Activated naive CD8-positive, alpha-beta T cell treated with anti-CD3 and anti-CD28 coated beads, Interleukin-2, amount 50 U/mL, for 24 hours (primary cell): ENCODE measurements at regions not wholly inside any gene's neighbourhood (a gene's known extent, or its start where the extent isn't known, plus 50 kb on each side); places are given as distances from the start of the nearest gene placed in this dataset.

Experiments
- ATAC-seq: fragments of 150-1000 bp; cut with Tn5 transposase; one replicate; pipeline ENCODE4 v1.10.0; 2021
- DNase-seq: peaks from one replicate; pipeline ENCODE4 v3.0.0; 2021
- H3K27ac Mint-ChIP-seq: one replicate; pipeline ENCODE4 v1.8.0; 2021; ENCODE audit warnings: mild to moderate bottlenecking, mixed read lengths
- H3K27me3 Mint-ChIP-seq: one replicate; pipeline ENCODE4 v1.8.0; 2021; ENCODE audit warnings: mixed read lengths
- H3K36me3 Mint-ChIP-seq: one replicate; pipeline ENCODE4 v1.8.0; 2021; ENCODE audit warnings: low read depth, mixed read lengths
- H3K4me1 Mint-ChIP-seq: one replicate; pipeline ENCODE4 v1.8.0; 2021; ENCODE audit warnings: mixed read lengths
- H3K4me3 Mint-ChIP-seq: one replicate; pipeline ENCODE4 v1.8.0; 2021; ENCODE audit warnings: mild to moderate bottlenecking, moderate library complexity, mixed read lengths
- H3K9me3 Mint-ChIP-seq: one replicate; pipeline ENCODE4 v1.8.0; 2021; ENCODE audit warnings: mixed read lengths

DNA sequence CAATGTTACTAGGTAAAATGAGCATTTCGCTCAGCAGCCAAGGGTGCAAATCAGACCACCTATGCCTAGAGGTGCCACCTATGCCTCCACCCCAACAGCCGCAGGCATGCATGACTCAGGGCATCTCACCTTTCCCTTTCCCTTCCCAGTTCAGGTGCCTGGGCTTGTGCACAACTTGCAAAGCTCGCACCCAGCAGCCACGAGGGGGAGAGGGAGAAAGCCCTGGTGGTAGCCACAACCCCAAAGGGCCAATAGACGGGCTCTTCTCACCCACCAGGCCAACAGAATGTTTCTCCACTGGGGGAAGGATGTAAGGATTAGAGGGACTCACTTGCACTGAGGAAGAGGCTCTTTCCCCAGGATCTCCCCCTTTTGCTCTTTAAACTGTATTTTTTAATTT is 462.3 kb upstream of the PCDH15 start:
- H3K36me3 Mint-ChIP-seq, result no peaks in the 10 kb centered on the region
- H3K4me1 Mint-ChIP-seq, result no peaks in the 10 kb centered on the region
- peaks cover 4% of the 10 kb centered on the region for H3K9me3 Mint-ChIP-seq
- no peaks in the 10 kb centered on the region for H3K27me3 Mint-ChIP-seq
- no peak overlapping the region for H3K27ac Mint-ChIP-seq
- H3K4me3 Mint-ChIP-seq, result no peak overlapping the region
- no peak for DNase-seq
- ATAC-seq, result no peak

DNA sequence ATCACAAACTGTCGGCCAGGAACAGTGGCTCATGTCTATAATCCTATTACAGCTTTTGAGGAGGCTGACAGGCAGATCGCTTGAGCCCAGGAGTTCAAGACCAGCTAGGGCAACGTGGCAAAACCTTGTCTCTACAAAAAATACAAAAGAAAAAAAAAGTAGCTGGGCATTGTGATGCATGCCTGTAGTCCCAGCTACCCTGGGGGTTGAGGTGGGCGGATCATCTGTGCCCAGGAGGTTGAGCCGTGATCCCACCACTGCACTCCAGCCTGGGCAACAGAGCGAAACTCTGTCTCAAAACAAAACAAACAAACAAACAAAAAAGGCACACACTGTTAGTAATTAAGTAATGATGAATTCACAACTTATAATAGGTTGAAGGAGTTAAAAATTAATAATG is 441.5 kb upstream of the PCDH15 start:
- Mint-ChIP-seq H3K27me3 (no peaks in the 10 kb centered on the region), H3K27ac (no peak overlapping the region), H3K4me3 (no peak overlapping the region), H3K9me3 (peaks cover 5% of the 10 kb centered on the region), H3K36me3 (no peaks in the 10 kb centered on the region), H3K4me1 (no peaks in the 10 kb centered on the region)
- ATAC-seq, result no peak
- DNase-seq, result no peak

DNA sequence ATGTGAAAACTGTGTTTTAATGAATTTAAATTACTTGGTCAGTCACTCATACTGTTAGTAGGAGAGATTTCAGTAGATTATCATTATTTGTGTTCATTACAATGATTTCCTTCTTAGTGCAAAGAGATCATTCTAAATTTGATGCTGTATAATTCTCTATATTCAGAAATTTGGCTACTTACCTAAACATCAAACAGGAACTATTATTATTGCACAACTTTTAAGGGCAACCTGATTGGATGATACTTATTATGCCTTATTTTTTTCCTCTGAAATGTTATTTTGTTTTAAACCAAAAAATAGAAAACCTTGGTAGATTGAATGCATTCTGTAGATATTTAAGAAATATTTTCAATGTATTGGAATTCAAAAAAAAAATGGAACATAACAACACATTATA is 436.4 kb upstream of the PCDH15 start:
- Mint-ChIP-seq H3K4me1 (no peaks in the 10 kb centered on the region), H3K4me3 (no peak overlapping the region), H3K36me3 (no peaks in the 10 kb centered on the region), H3K9me3 (no peaks in the 10 kb centered on the region), H3K27ac (no peak overlapping the region), H3K27me3 (no peaks in the 10 kb centered on the region)
- ATAC-seq (no peak), DNase-seq (no peak)

GRCh38 chr10:55233505-55233904 is 432.5 kb upstream of the PCDH15 start:
- Mint-ChIP-seq H3K36me3 (no peaks in the 10 kb centered on the region), H3K27ac (no peak overlapping the region), H3K4me3 (no peak overlapping the region), H3K27me3 (no peaks in the 10 kb centered on the region), H3K9me3 (no peaks in the 10 kb centered on the region), H3K4me1 (no peaks in the 10 kb centered on the region)
- DNase-seq, result no peak
- ATAC-seq, result no peak

DNA sequence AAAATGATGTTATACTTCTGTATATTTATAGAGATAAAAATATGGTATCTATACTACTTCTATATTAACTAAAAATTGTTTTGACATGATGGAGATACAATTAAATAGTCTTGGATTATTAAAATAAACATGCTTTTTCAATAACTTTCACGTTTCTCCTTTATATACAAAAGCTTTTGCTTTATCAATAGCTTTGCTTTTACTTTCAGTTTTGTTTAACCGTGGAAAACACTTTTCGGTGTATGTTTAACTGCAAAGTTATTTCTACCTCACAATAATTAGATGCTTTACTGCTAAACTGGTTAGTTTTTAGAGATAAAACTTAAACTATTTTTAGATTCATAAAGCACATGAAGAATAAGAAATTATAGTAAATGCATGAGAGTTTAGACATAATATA is 432.1 kb upstream of the PCDH15 start:
- no peak overlapping the region for H3K4me3 Mint-ChIP-seq
- H3K27ac Mint-ChIP-seq, result no peak overlapping the region
- H3K27me3 Mint-ChIP-seq, result no peaks in the 10 kb centered on the region
- ATAC-seq, result no peak
- no peak for DNase-seq
- H3K4me1 Mint-ChIP-seq, result no peaks in the 10 kb centered on the region
- no peaks in the 10 kb centered on the region for H3K36me3 Mint-ChIP-seq
- H3K9me3 Mint-ChIP-seq, result no peaks in the 10 kb centered on the region

GRCh38 chr10:55232553-55232952 is 431.5 kb upstream of the PCDH15 start:
- Mint-ChIP-seq H3K4me3 (no peak overlapping the region), H3K27ac (no peak overlapping the region), H3K9me3 (no peaks in the 10 kb centered on the region), H3K27me3 (no peaks in the 10 kb centered on the region), H3K4me1 (no peaks in the 10 kb centered on the region), H3K36me3 (no peaks in the 10 kb centered on the region)
- DNase-seq (no peak), ATAC-seq (no peak)

GRCh38 chr10:55227967-55228366 is 426.9 kb upstream of the PCDH15 start:
- Mint-ChIP-seq H3K4me3 (no peak overlapping the region), H3K9me3 (no peaks in the 10 kb centered on the region), H3K36me3 (no peaks in the 10 kb centered on the region), H3K4me1 (no peaks in the 10 kb centered on the region), H3K27me3 (no peaks in the 10 kb centered on the region), H3K27ac (no peak overlapping the region)
- ATAC-seq (no peak), DNase-seq (no peak)

DNA sequence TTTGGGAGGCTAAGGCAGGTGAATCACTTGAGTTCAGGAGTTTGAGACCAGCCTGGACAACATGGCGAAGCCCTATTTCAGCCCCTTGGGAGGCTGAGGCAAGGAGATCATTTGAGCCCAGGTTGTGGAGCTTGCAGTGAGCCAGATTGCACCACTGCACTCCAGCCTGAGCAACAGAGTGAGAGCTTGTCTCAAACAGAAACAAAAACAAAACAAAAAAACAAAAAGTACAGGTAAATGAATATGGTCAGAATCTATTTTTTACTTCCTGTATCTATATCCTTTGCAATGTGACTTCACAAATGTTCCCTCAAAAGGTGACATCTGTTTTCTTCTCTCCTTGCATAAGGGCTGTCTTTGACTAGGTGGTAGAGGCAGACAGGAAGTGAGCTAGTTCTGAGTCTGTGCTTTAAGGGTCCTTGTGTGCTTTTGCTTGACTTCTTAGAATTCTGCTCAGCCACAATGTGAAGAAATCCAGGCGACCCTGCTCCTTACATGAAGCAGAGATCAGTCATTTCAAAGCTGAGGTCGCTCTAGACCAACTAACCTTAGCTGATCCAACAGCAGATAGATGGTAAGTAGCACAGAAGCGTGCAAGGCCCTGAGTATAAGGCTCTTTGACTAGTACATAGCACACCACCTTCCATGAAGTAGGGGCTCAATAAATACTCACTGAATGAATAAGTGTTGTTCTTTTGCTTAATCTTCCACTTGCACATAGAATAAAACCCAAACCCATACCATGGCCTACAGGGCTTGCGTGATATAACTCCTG is 423.2 kb upstream of the PCDH15 start:
- H3K27me3 Mint-ChIP-seq, result no peaks in the 10 kb centered on the region
- DNase-seq, result no peak
- no peak overlapping the region for H3K4me3 Mint-ChIP-seq
- H3K36me3 Mint-ChIP-seq, result no peaks in the 10 kb centered on the region
- H3K9me3 Mint-ChIP-seq, result peaks cover 7% of the 10 kb centered on the region
- no peaks in the 10 kb centered on the region for H3K4me1 Mint-ChIP-seq
- ATAC-seq, result no peak
- no peak overlapping the region for H3K27ac Mint-ChIP-seq

DNA sequence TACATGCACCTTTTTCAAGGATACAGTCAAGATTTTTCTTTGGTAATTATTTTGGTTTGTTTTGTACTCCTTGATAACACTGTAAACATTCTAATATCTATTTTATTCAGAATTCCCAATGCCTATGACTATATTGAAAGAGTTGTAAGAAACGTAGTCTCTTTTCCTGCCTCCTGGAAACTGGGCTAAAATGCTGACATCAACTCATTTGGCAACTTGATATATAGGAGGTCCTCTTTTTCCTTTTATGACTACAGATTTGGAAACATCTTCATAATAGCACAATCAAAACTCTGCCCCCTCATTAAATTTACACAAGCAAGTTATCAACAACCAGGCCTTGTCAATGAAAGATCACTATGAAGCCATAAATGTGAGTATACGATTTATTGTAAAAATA is 422.3 kb upstream of the PCDH15 start:
- Mint-ChIP-seq H3K27me3 (no peaks in the 10 kb centered on the region), H3K27ac (no peak overlapping the region), H3K36me3 (no peaks in the 10 kb centered on the region), H3K4me3 (no peak overlapping the region), H3K4me1 (no peaks in the 10 kb centered on the region), H3K9me3 (peaks cover 7% of the 10 kb centered on the region)
- ATAC-seq (no peak), DNase-seq (no peak)

GRCh38 chr10:55220975-55221374 is 419.9 kb upstream of the PCDH15 start:
- DNase-seq (no peak), ATAC-seq (no peak)
- H3K4me1 Mint-ChIP-seq, result no peaks in the 10 kb centered on the region
- H3K4me3 Mint-ChIP-seq, result no peak overlapping the region
- H3K27me3 Mint-ChIP-seq, result no peaks in the 10 kb centered on the region
- no peak overlapping the region for H3K27ac Mint-ChIP-seq
- H3K36me3 Mint-ChIP-seq, result no peaks in the 10 kb centered on the region
- H3K9me3 Mint-ChIP-seq, result peaks cover 7% of the 10 kb centered on the region

GRCh38 chr10:55215699-55216098 is 414.7 kb upstream of the PCDH15 start:
- H3K4me1 Mint-ChIP-seq, result no peaks in the 10 kb centered on the region
- no peaks in the 10 kb centered on the region for H3K36me3 Mint-ChIP-seq

DNA sequence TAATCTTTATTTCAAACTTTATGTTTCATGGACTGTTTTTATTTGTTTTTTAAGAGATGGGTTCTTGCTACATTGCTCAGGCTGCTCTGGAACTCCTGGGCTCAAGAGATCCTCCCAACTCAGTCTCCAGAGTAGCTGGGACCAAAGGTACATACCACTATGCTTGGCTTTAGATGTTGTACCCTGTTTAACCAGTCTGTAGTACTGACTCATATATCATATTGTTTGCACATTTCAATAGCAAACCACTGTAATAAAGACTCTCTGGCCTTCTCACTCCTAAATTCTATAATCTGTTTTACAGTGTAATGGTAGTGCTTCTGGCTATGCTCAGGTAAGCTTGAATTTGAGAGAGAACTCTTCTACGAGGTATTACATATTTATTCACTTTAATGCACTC is 413.6 kb upstream of the PCDH15 start:
- no peak for ATAC-seq
- peaks cover 10% of the 10 kb centered on the region for H3K9me3 Mint-ChIP-seq

More at GRCh38 chr10:55215699-55216098, 414.7 kb upstream of the PCDH15 start:
- H3K9me3 Mint-ChIP-seq, result peaks cover 3% of the 10 kb centered on the region
- no peak overlapping the region for H3K27ac Mint-ChIP-seq
- no peak for ATAC-seq
- H3K27me3 Mint-ChIP-seq, result no peaks in the 10 kb centered on the region
- no peak overlapping the region for H3K4me3 Mint-ChIP-seq
- no peak for DNase-seq

GRCh38 chr10:55212051-55212450 is 411.0 kb upstream of the PCDH15 start:
- Mint-ChIP-seq H3K4me1 (no peaks in the 10 kb centered on the region), H3K27ac (no peak overlapping the region), H3K9me3 (peaks cover 23% of the 10 kb centered on the region), H3K36me3 (no peaks in the 10 kb centered on the region), H3K4me3 (no peak overlapping the region), H3K27me3 (no peaks in the 10 kb centered on the region)
- DNase-seq (no peak), ATAC-seq (no peak)

More for the DNA sequence above, 413.6 kb upstream of the PCDH15 start:
- Mint-ChIP-seq H3K27me3 (no peaks in the 10 kb centered on the region), H3K36me3 (no peaks in the 10 kb centered on the region), H3K4me1 (no peaks in the 10 kb centered on the region), H3K4me3 (no peak overlapping the region), H3K27ac (no peak overlapping the region)
- DNase-seq, result no peak

DNA sequence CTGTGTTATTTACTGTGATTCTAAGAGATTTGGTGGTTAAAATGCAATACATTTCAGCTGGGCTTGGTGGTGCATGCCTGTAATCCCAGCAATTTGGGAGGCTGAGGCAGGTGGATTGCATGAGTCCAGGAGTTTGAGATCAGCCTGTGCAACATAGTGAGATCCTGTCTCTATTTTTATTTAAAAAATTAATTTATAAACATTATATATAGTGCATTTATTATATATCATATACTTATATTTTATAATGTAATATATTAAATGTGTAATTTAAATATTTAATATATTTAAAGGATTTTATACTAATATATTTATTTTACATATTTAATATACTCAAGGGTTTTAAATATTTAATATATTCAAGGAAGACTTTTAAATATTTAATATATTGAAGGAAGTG is 402.8 kb upstream of the PCDH15 start:
- Mint-ChIP-seq H3K9me3 (peaks cover 8% of the 10 kb centered on the region), H3K27ac (no peak overlapping the region), H3K4me1 (no peaks in the 10 kb centered on the region), H3K4me3 (no peak overlapping the region), H3K36me3 (no peaks in the 10 kb centered on the region), H3K27me3 (no peaks in the 10 kb centered on the region)
- ATAC-seq (no peak), DNase-seq (no peak)

GRCh38 chr10:55203319-55203718 is 402.3 kb upstream of the PCDH15 start:
- H3K27ac Mint-ChIP-seq, result no peak overlapping the region
- DNase-seq (no peak), ATAC-seq (no peak)
- no peaks in the 10 kb centered on the region for H3K36me3 Mint-ChIP-seq
- H3K4me3 Mint-ChIP-seq, result no peak overlapping the region
- no peaks in the 10 kb centered on the region for H3K4me1 Mint-ChIP-seq
- H3K9me3 Mint-ChIP-seq, result peaks cover 9% of the 10 kb centered on the region
- H3K27me3 Mint-ChIP-seq, result no peaks in the 10 kb centered on the region

GRCh38 chr10:55200020-55200419 is 399.0 kb upstream of the PCDH15 start:
- H3K27ac Mint-ChIP-seq, result no peak overlapping the region
- H3K36me3 Mint-ChIP-seq, result no peaks in the 10 kb centered on the region
- no peaks in the 10 kb centered on the region for H3K4me1 Mint-ChIP-seq
- ATAC-seq, result no peak
- no peak overlapping the region for H3K4me3 Mint-ChIP-seq
- peaks cover 10% of the 10 kb centered on the region for H3K9me3 Mint-ChIP-seq
- no peaks in the 10 kb centered on the region for H3K27me3 Mint-ChIP-seq
- DNase-seq, result no peak
